Mesendoderm (in vitro differentiated cells): ENCODE measurements at regions not wholly inside any gene's neighbourhood (a gene's known extent, or its start where the extent isn't known, plus 50 kb on each side); places are given as distances from the start of the nearest gene placed in this dataset.
"Not testable (repeated sequence)": the region's sequence is repeated elsewhere in the genome, so short reads cannot be mapped to it uniquely, and the experiment has no call there.

Experiments used
- DNase-seq: peaks from one replicate; pipeline ENCODE4 v3.0.0; 2013
- H2AK5ac ChIP-seq: 2 replicates; pipeline ENCODE4 v1.6.1; 2013; ENCODE audit warnings: low read length, inconsistent platforms
- H2BK120ac ChIP-seq: 2 replicates; pipeline ENCODE4 v1.6.1; 2013; ENCODE audit warnings: low read depth, mild to moderate bottlenecking, low read length, moderate library complexity, mixed read lengths
- H2BK15ac ChIP-seq: replicated peaks from 2 replicates; pipeline ENCODE4 v1.6.1; 2013; ENCODE audit warnings: low read depth, mild to moderate bottlenecking, moderate library complexity
- H2BK5ac ChIP-seq: 2 replicates; pipeline ENCODE4 v1.6.1; 2013; ENCODE audit warnings: low read length, inconsistent platforms
- H3K18ac ChIP-seq: 2 replicates; pipeline ENCODE4 v1.6.1; 2013; ENCODE audit warnings: mild to moderate bottlenecking, low read length, mixed read lengths
- H3K23ac ChIP-seq: one replicate; pipeline ENCODE4 v1.6.1; 2013; ENCODE audit warnings: low read length
- H3K27ac ChIP-seq: 2 replicates; pipeline ENCODE4 v1.5.1; 2013; ENCODE audit warnings: low read depth, mild to moderate bottlenecking, inconsistent platforms, low read length, moderate library complexity
- H3K27me3 ChIP-seq: 2 replicates; pipeline ENCODE4 v1.6.1; 2013; ENCODE audit warnings: low read length, control low read depth, mild to moderate bottlenecking, inconsistent platforms; ENCODE audit not compliant: insufficient read depth, poor library complexity
- H3K36me3 ChIP-seq: 2 replicates; pipeline ENCODE4 v1.6.1; 2013; ENCODE audit warnings: low read length, inconsistent platforms; ENCODE audit not compliant: control insufficient read depth, insufficient read depth
- H3K4ac ChIP-seq: one replicate; pipeline ENCODE4 v1.6.1; 2013; ENCODE audit warnings: low read depth, mild to moderate bottlenecking, low read length, moderate library complexity
- H3K4me1 ChIP-seq: 2 replicates; pipeline ENCODE4 v1.6.1; 2013; ENCODE audit warnings: low read depth, low read length, inconsistent platforms; ENCODE audit not compliant: control insufficient read depth
- H3K4me2 ChIP-seq: 2 replicates; pipeline ENCODE4 v1.6.1; 2013; ENCODE audit warnings: low read length
- H3K4me3 ChIP-seq: 2 replicates; pipeline ENCODE4 v1.5.1; 2013; ENCODE audit warnings: mild to moderate bottlenecking, low read length
- H3K56ac ChIP-seq: one replicate; pipeline ENCODE4 v1.6.1; 2013; ENCODE audit warnings: low read length
- H3K79me1 ChIP-seq: 2 replicates; pipeline ENCODE4 v1.6.1; 2013; ENCODE audit warnings: low read length, inconsistent platforms
- H3K79me2 ChIP-seq: 2 replicates; pipeline ENCODE4 v1.6.1; 2013; ENCODE audit warnings: mild to moderate bottlenecking, low read length; ENCODE audit not compliant: control insufficient read depth, insufficient read depth
- H3K9ac ChIP-seq: 2 replicates; pipeline ENCODE4 v1.6.1; 2013; ENCODE audit warnings: low read length, inconsistent platforms
- H4K5ac ChIP-seq: one replicate; pipeline ENCODE4 v1.6.1; 2013; ENCODE audit warnings: low read length
- H4K8ac ChIP-seq: one replicate; pipeline ENCODE4 v1.6.1; 2013; ENCODE audit warnings: low read depth, mild to moderate bottlenecking, control low read depth, low read length, moderate library complexity
- WGBS: extraction: QIAGEN DNeasy Blood & Tissue Kit; methylation state at CpG from one replicate; pipeline ENCODE4 v1.1.7; 2013; ENCODE audit warnings: low lambda C conversion rate, missing lambda C conversion rate; ENCODE audit not compliant: insufficient coverage; ENCODE audit errors: extremely low coverage; 5-methylcytosine and 5-hydroxymethylcytosine counted together

DNA sequence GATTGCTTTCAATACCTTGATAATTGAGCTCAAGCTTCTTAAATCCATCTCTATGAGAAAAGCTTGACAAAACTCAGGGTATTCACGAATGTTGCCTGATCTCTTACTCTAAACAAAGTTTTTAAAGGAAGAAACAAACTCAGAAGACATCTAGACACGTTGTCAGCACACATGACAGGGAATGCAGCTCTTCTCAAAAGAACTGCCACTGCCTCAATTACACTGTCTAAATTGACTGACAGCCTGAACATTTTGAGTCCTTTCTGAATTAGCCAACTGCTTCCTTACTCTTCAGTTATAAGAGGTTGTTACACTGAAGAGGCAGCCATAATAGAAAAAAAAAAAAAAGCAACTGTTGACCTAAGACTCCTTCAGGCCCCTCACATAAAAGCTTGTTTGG is 1646.7 kb upstream of the B3GALT2 start:
- no peaks in the 10 kb centered on the region for H3K27me3 ChIP-seq
- H3K4me1 ChIP-seq = no peaks in the 10 kb centered on the region
- H3K56ac ChIP-seq = no peak overlapping the region
- no peak overlapping the region for H2BK15ac ChIP-seq
- H3K9ac ChIP-seq = no peak overlapping the region
- no CpG with 5 or more reads among the region's 2 CpGs for WGBS
- H3K23ac ChIP-seq = no peak overlapping the region
- H3K4me3 ChIP-seq = no peak overlapping the region
- DNase-seq = no peak
- no peak overlapping the region for H3K4me2 ChIP-seq
- no peak overlapping the region for H3K4ac ChIP-seq
- H4K5ac ChIP-seq = no peak overlapping the region
- H3K18ac ChIP-seq = no peak overlapping the region
- no peak overlapping the region for H2AK5ac ChIP-seq
- no peak overlapping the region for H4K8ac ChIP-seq
- no peaks in the 10 kb centered on the region for H3K79me1 ChIP-seq
- H2BK120ac ChIP-seq = no peak overlapping the region
- no peak overlapping the region for H2BK5ac ChIP-seq
- no peaks in the 10 kb centered on the region for H3K79me2 ChIP-seq
- no peaks in the 10 kb centered on the region for H3K36me3 ChIP-seq
- no peak overlapping the region for H3K27ac ChIP-seq

DNA sequence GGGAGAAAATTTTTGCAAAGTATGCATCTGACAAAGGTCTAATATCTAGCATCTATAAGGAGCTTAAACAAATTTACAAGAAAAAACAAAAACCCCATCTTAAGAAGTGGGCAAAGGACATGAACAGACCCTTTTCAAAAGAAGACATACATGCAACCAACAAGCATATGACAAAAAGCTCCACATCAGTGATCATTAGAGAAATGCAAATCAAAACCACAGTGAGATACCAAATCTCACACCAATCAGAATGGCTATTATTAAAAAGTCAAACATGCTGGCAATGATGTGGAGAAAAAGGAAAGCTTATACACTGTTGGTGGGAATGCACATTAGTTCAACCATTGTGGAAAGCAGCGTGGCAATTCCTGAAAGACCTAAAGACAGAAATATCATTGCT is 1645.2 kb upstream of the B3GALT2 start:
- not testable (repeated sequence) for H2BK5ac ChIP-seq, H3K4me1 ChIP-seq, H3K56ac ChIP-seq, DNase-seq, H3K36me3 ChIP-seq, H3K4me3 ChIP-seq, H3K79me2 ChIP-seq, H2AK5ac ChIP-seq, H2BK120ac ChIP-seq, H4K8ac ChIP-seq, H3K9ac ChIP-seq, H3K4me2 ChIP-seq, H3K27ac ChIP-seq, H4K5ac ChIP-seq, H3K27me3 ChIP-seq, H3K4ac ChIP-seq, H2BK15ac ChIP-seq, H3K79me1 ChIP-seq, H3K23ac ChIP-seq, H3K18ac ChIP-seq
- WGBS = no CpG with 5 or more reads among the region's 1 CpG

DNA sequence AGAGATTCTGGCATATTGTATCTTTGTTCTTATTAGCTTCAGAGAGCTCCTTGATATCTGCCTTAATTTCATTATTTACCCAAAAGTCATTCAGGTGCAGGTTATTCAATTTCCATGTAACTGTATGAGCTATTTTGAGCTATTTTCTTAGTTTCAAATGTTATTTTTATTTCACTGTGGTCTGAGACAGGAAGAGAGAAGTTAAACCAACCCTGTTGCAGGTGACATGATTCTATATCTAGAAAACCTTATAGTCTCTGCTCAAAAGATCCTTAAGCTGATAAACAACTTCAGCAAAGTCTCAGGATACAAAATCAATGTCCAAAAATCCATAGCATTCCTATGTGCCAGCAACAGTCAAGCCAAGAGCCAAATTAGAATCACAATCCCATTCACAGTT is 1644.0 kb upstream of the B3GALT2 start:
- H3K4me1 ChIP-seq = no peaks in the 10 kb centered on the region
- no peak overlapping the region for H3K56ac ChIP-seq
- H3K36me3 ChIP-seq = no peaks in the 10 kb centered on the region
- no peak overlapping the region for H2AK5ac ChIP-seq
- H3K4me3 ChIP-seq = no peak overlapping the region
- no peak overlapping the region for H3K4ac ChIP-seq
- H2BK120ac ChIP-seq = no peak overlapping the region
- no peak overlapping the region for H3K9ac ChIP-seq
- no peak overlapping the region for H2BK15ac ChIP-seq
- H3K79me2 ChIP-seq = no peaks in the 10 kb centered on the region
- H2BK5ac ChIP-seq = no peak overlapping the region
- no peaks in the 10 kb centered on the region for H3K27me3 ChIP-seq
- H4K8ac ChIP-seq = no peak overlapping the region
- H3K23ac ChIP-seq = no peak overlapping the region
- H4K5ac ChIP-seq = no peak overlapping the region
- DNase-seq = no peak
- no peak overlapping the region for H3K27ac ChIP-seq
- no peak overlapping the region for H3K18ac ChIP-seq
- H3K4me2 ChIP-seq = no peak overlapping the region
- H3K79me1 ChIP-seq = no peaks in the 10 kb centered on the region

DNA sequence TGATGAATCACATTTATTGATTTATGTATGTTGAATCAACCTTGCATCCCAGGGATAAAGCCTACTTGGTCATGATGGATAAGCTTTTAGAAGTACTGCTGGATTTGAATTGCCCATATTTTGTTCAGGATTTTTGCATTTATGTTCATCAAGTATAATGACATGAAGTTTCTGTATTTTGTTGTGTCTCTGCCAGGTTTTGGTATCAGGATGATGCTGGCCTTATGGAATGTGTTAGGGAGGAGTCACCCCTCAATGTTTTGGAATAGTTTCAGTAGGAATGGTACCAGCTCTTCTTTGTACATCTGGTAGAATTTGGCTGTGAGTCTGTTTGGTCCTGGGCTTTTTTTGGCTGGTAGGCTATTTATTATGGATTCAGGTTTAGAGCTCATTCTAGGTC is 1643.1 kb upstream of the B3GALT2 start:
- Histone ChIP-seq H2BK5ac (no peak overlapping the region), H3K56ac (no peak overlapping the region), H3K27me3 (no peaks in the 10 kb centered on the region), H3K9ac (no peak overlapping the region), H3K4me2 (no peak overlapping the region), H2AK5ac (no peak overlapping the region), H3K4me1 (no peaks in the 10 kb centered on the region), H4K8ac (no peak overlapping the region), H4K5ac (no peak overlapping the region), H3K79me1 (no peaks in the 10 kb centered on the region), H3K23ac (no peak overlapping the region), H3K79me2 (no peaks in the 10 kb centered on the region), H3K4ac (no peak overlapping the region), H3K36me3 (no peaks in the 10 kb centered on the region), H2BK120ac (no peak overlapping the region), H3K4me3 (no peak overlapping the region), H3K27ac (no peak overlapping the region), H3K18ac (no peak overlapping the region), H2BK15ac (no peak overlapping the region)
- no peak for DNase-seq

DNA sequence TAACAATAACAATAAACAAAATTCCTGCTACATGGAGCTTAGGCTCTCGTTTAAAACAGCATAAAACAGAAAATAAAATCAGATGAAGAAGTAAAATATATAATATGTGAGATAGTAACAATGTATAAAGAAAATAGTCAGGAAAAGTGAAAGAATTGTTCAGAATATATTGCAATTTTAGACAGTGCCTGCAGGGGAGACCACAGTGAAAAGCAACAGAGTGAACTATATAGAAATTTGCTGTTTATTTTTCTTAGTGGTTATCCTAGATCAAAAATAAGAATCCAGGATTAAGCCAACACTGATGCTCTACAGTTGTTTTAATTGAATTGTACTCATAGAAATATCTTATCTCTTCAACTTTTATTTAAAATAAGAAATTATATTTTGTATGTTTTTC is 1639.0 kb upstream of the B3GALT2 start:
- no peak overlapping the region for H3K18ac ChIP-seq
- H3K36me3 ChIP-seq = no peaks in the 10 kb centered on the region
- H3K27me3 ChIP-seq = no peaks in the 10 kb centered on the region
- H3K79me1 ChIP-seq = no peaks in the 10 kb centered on the region
- H3K79me2 ChIP-seq = no peaks in the 10 kb centered on the region
- H4K8ac ChIP-seq = no peak overlapping the region
- DNase-seq = no peak
- no peak overlapping the region for H3K27ac ChIP-seq
- H2BK120ac ChIP-seq = no peak overlapping the region
- H2BK5ac ChIP-seq = no peak overlapping the region
- H2AK5ac ChIP-seq = no peak overlapping the region
- H3K4me3 ChIP-seq = no peak overlapping the region
- no peak overlapping the region for H3K9ac ChIP-seq
- no peak overlapping the region for H2BK15ac ChIP-seq
- H3K4me1 ChIP-seq = no peaks in the 10 kb centered on the region
- no peak overlapping the region for H3K23ac ChIP-seq
- no peak overlapping the region for H3K56ac ChIP-seq
- H3K4ac ChIP-seq = no peak overlapping the region
- no peak overlapping the region for H4K5ac ChIP-seq
- H3K4me2 ChIP-seq = no peak overlapping the region
- WGBS = no CpG with 5 or more reads among the region's 1 CpG

DNA sequence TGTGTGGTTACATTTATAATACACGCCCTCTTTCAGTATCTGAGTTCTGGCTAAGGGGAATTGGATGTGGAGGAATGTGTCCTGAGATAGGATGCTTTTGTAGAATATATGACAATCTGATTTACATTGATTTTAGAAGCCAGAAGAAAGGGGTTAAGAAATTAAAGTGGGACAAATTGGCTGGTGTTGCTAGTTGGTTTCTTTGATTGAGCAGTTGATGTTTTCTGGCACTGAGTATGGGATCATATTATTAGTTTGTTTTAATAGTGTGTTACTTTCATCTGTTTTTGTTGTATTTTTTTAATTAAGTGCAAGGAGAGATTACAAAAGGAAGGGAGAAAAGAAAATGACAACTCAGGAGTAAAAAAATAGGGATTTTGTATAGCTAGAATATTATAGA is 1634.7 kb upstream of the B3GALT2 start:
- Histone ChIP-seq H3K36me3 (no peaks in the 10 kb centered on the region), H3K4me3 (no peak overlapping the region), H3K4ac (no peak overlapping the region), H3K9ac (no peak overlapping the region), H2AK5ac (no peak overlapping the region), H2BK120ac (no peak overlapping the region), H3K4me1 (no peaks in the 10 kb centered on the region), H3K4me2 (no peak overlapping the region), H3K18ac (no peak overlapping the region), H3K79me1 (no peaks in the 10 kb centered on the region), H3K79me2 (no peaks in the 10 kb centered on the region), H3K27me3 (no peaks in the 10 kb centered on the region), H4K5ac (no peak overlapping the region), H3K23ac (no peak overlapping the region), H2BK15ac (no peak overlapping the region), H2BK5ac (no peak overlapping the region), H3K56ac (no peak overlapping the region), H3K27ac (no peak overlapping the region), H4K8ac (no peak overlapping the region)
- DNase-seq = no peak
- no CpG with 5 or more reads among the region's 1 CpG for WGBS
